ENCODE measurements at regions not wholly inside any gene's neighbourhood (a gene's known extent, or its start where the extent isn't known, plus 50 kb on each side); places are given as distances from the start of the nearest gene placed in this dataset.

- TF ChIP-seq, protein P1, sequence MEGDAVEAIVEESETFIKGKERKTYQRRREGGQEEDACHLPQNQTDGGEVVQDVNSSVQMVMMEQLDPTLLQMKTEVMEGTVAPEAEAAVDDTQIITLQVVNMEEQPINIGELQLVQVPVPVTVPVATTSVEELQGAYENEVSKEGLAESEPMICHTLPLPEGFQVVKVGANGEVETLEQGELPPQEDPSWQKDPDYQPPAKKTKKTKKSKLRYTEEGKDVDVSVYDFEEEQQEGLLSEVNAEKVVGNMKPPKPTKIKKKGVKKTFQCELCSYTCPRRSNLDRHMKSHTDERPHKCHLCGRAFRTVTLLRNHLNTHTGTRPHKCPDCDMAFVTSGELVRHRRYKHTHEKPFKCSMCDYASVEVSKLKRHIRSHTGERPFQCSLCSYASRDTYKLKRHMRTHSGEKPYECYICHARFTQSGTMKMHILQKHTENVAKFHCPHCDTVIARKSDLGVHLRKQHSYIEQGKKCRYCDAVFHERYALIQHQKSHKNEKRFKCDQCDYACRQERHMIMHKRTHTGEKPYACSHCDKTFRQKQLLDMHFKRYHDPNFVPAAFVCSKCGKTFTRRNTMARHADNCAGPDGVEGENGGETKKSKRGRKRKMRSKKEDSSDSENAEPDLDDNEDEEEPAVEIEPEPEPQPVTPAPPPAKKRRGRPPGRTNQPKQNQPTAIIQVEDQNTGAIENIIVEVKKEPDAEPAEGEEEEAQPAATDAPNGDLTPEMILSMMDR (IDR thresholded peaks at IDR 0.05; ENCODE audit: insufficient read depth in 1 of 2, low read depth in 1 of 2, low read length in 1 of 2, severe bottlenecking in 1 of 2, unreplicated experiment in 1 of 2): no peak
- H3K4me1 ChIP-seq: no peaks in the 10 kb centered on the region
- H3K4me3 Mint-ChIP-seq (ENCODE audit: unreplicated experiment): no peak overlapping the region
- no peak overlapping the region for H3K27ac Mint-ChIP-seq (ENCODE audit: unreplicated experiment)
- H3K4me3 ChIP-seq (ENCODE audit: low read depth, low read length): no peak overlapping the region
- ChIA-PET CTCF (no interaction called here), POLR2A (no interaction called here)
- H3K9me3 ChIP-seq: no peaks in the 10 kb centered on the region
- intact Hi-C loops (cut with micrococcal nuclease; ENCODE audit: unreplicated experiment): no loop called here
- no peak for DNase-seq
- no TSS peak for BruUV-seq (replicated peaks)
- H3K36me3 Mint-ChIP-seq (ENCODE audit: insufficient read depth, unreplicated experiment): no peaks in the 10 kb centered on the region
- no peaks in the 10 kb centered on the region for H3K4me1 Mint-ChIP-seq (ENCODE audit: low read depth, unreplicated experiment)
- H3K36me3 ChIP-seq (ENCODE audit: control insufficient read depth, insufficient read depth, low read length): no peaks in the 10 kb centered on the region
- H3K27me3 ChIP-seq (replicated peaks; ENCODE audit: control insufficient read depth, insufficient read depth, low read length): no peaks in the 10 kb centered on the region
- no peaks in the 10 kb centered on the region for H3K9me3 Mint-ChIP-seq (ENCODE audit: unreplicated experiment)
- H3K27me3 Mint-ChIP-seq (ENCODE audit: insufficient read depth, unreplicated experiment): no peaks in the 10 kb centered on the region
Measured at GRCh38 chr6:14999106-14999505, 246.8 kb upstream of the JARID2 start.

DNA sequence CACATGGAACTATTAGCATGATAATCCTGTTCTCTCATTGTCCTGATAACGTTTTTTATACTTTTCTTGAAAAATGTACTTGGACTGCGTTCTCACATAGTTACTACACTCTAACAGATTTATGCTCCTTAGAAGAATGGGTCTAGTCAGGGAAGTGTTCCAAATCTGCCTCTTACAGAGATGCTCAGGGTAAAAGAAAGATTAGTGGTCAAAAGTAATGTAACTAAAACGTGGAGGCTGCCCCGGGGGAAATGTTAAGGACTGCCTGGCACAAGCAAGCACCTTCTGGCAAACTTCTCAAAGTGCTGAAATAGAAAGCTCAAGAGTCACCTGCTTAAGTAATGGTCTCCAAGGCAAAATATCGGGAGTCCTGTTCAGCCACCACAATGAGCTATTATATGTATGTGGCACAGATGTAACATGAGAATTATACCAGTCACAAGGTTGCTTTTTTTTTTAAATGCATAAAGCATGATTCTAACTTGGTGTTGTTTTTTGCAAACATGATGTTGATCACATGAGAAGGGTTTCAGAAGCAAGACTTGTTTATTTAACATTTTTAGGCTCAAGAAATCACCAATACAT lies 244.5 kb upstream of the JARID2 start:
- H3K27me3 Mint-ChIP-seq (ENCODE audit: insufficient read depth, unreplicated experiment): no peaks in the 10 kb centered on the region
- TF ChIP-seq, protein P1 (IDR thresholded peaks at IDR 0.05; ENCODE audit: insufficient read depth in 1 of 2, low read depth in 1 of 2, low read length in 1 of 2, severe bottlenecking in 1 of 2, unreplicated experiment in 1 of 2): no peak
- H3K4me1 Mint-ChIP-seq (ENCODE audit: low read depth, unreplicated experiment): no peaks in the 10 kb centered on the region
- no peaks in the 10 kb centered on the region for H3K36me3 Mint-ChIP-seq (ENCODE audit: insufficient read depth, unreplicated experiment)
- POLR2A ChIA-PET: no interaction called here
- H3K27ac Mint-ChIP-seq (ENCODE audit: unreplicated experiment): no peak overlapping the region
- no peaks in the 10 kb centered on the region for H3K36me3 ChIP-seq (ENCODE audit: control insufficient read depth, insufficient read depth, low read length)
- intact Hi-C loops (cut with micrococcal nuclease; ENCODE audit: unreplicated experiment): no loop called here
- BruUV-seq (replicated peaks): no TSS peak
- H3K9me3 ChIP-seq: no peaks in the 10 kb centered on the region
- H3K4me3 ChIP-seq (ENCODE audit: low read depth, low read length): no peak overlapping the region
- DNase-seq: no peak
- no peaks in the 10 kb centered on the region for H3K27me3 ChIP-seq (replicated peaks; ENCODE audit: control insufficient read depth, insufficient read depth, low read length)
- no peak overlapping the region for H3K4me3 Mint-ChIP-seq (ENCODE audit: unreplicated experiment)
- CTCF ChIA-PET: no interaction called here
- no peaks in the 10 kb centered on the region for H3K4me1 ChIP-seq
- no peaks in the 10 kb centered on the region for H3K9me3 Mint-ChIP-seq (ENCODE audit: unreplicated experiment)

GRCh38 chr6:15008269-15008668 lies 237.6 kb upstream of the JARID2 start:
- H3K9me3 ChIP-seq: no peaks in the 10 kb centered on the region
- no peak overlapping the region for H3K4me3 Mint-ChIP-seq (ENCODE audit: unreplicated experiment)
- ChIA-PET POLR2A (no interaction called here), CTCF (no interaction called here)
- H3K27ac Mint-ChIP-seq (ENCODE audit: unreplicated experiment): no peak overlapping the region
- no peaks in the 10 kb centered on the region for H3K36me3 ChIP-seq (ENCODE audit: control insufficient read depth, insufficient read depth, low read length)
- no peaks in the 10 kb centered on the region for H3K9me3 Mint-ChIP-seq (ENCODE audit: unreplicated experiment)
- no TSS peak for BruUV-seq (replicated peaks)
- no peak overlapping the region for H3K4me3 ChIP-seq (ENCODE audit: low read depth, low read length)
- no peak for DNase-seq
- H3K4me1 ChIP-seq: no peaks in the 10 kb centered on the region
- H3K4me1 Mint-ChIP-seq (ENCODE audit: low read depth, unreplicated experiment): no peaks in the 10 kb centered on the region
- intact Hi-C loops (cut with micrococcal nuclease; ENCODE audit: unreplicated experiment): no loop called here
- no peaks in the 10 kb centered on the region for H3K27me3 Mint-ChIP-seq (ENCODE audit: insufficient read depth, unreplicated experiment)
- TF ChIP-seq, protein P1 (IDR thresholded peaks at IDR 0.05; ENCODE audit: insufficient read depth in 1 of 2, low read depth in 1 of 2, low read length in 1 of 2, severe bottlenecking in 1 of 2, unreplicated experiment in 1 of 2): no peak
- H3K27me3 ChIP-seq (replicated peaks; ENCODE audit: control insufficient read depth, insufficient read depth, low read length): no peaks in the 10 kb centered on the region
- no peaks in the 10 kb centered on the region for H3K36me3 Mint-ChIP-seq (ENCODE audit: insufficient read depth, unreplicated experiment)

Measured in Caco-2 (cell line).